ENCODE measurements at regions not wholly inside any gene's neighbourhood (a gene's known extent, or its start where the extent isn't known, plus 50 kb on each side); places are given as distances from the start of the nearest gene placed in this dataset.

DNA sequence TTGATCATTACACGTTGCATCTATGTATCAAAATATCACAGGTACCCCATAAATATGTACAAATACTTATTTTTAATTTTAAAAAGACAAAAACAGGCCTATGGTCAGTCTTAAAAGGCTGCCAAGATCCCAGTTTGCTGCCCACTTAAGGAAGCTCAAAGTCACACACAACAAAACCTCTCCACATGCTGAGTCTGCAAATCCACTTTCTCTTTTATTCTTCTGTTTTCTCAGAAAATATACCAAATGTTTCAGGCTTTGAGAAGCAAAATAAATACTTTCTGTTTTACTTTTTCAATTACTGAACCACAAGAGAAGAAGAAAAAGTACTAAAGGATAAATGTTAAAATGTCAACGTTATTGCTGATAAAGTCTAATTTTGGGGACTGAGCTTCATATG lies 107.8 kb upstream of the MANEA start:
- TF ChIP-seq, protein P1, sequence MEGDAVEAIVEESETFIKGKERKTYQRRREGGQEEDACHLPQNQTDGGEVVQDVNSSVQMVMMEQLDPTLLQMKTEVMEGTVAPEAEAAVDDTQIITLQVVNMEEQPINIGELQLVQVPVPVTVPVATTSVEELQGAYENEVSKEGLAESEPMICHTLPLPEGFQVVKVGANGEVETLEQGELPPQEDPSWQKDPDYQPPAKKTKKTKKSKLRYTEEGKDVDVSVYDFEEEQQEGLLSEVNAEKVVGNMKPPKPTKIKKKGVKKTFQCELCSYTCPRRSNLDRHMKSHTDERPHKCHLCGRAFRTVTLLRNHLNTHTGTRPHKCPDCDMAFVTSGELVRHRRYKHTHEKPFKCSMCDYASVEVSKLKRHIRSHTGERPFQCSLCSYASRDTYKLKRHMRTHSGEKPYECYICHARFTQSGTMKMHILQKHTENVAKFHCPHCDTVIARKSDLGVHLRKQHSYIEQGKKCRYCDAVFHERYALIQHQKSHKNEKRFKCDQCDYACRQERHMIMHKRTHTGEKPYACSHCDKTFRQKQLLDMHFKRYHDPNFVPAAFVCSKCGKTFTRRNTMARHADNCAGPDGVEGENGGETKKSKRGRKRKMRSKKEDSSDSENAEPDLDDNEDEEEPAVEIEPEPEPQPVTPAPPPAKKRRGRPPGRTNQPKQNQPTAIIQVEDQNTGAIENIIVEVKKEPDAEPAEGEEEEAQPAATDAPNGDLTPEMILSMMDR (IDR thresholded peaks at IDR 0.05) = no peak
- no peak for TF ChIP-seq ZFX (IDR thresholded peaks at IDR 0.05; ENCODE audit: borderline replicate concordance)
